Sigmoid colon (tissue), 6 donors: ENCODE measurements at regions not wholly inside any gene's neighbourhood (a gene's known extent, or its start where the extent isn't known, plus 50 kb on each side); places are given as distances from the start of the nearest gene placed in this dataset.

Experiments
- DNase-seq: peaks from one replicate; pipeline ENCODE4 v3.0.0-alpha.2; 2019
- H3K27ac ChIP-seq, 4 donors: fragments of 200-600 bp; sonication (generic); one replicate each; pipeline ENCODE4 v1.5.1; 2016 to 2019; ENCODE audit warnings: mild to moderate bottlenecking in 1 of 4
- H3K27me3 ChIP-seq, 3 donors: fragments of 200-600 bp; sonication (generic); one replicate each; pipeline ENCODE4 v1.5.1; 2019; ENCODE audit warnings: mild to moderate bottlenecking in 1 of 3
- H3K36me3 ChIP-seq, 4 donors: fragments of 200-600 bp; sonication (generic); one replicate each; pipeline ENCODE4 v1.5.1; 2016 to 2019
- H3K4me1 ChIP-seq, 4 donors: fragments of 200-600 bp; sonication (generic); one replicate each; pipeline ENCODE4 v1.5.1; 2017 to 2019
- H3K4me3 ChIP-seq, 4 donors: fragments of 200-600 bp; sonication (generic); one replicate each; pipeline ENCODE4 v1.5.1; 2017 to 2019; ENCODE audit warnings: mild to moderate bottlenecking in 2 of 4, moderate library complexity in 1 of 4
- H3K9me3 ChIP-seq, 4 donors: fragments of 200-600 bp in 3 of 4; sonication (generic) in 3 of 4; one replicate each; pipeline versions ENCODE4 v1.5.1 to v1.6.1; 2013 to 2019
- CTCF ChIP-seq, 4 experiments: fragments of 450-650 bp in 3 of 4; fragments of 200-600 bp in 1 of 4; IDR thresholded peaks; one replicate each; pipeline ENCODE4 v1.5.1; 2016 to 2019; ENCODE audit warnings: antibody characterized with exemption in 4 of 4, mild to moderate bottlenecking in 3 of 4, moderate library complexity in 2 of 4
- EP300 ChIP-seq, 4 donors: sonication (generic); formaldehyde crosslinking; IDR thresholded peaks; one replicate each; pipeline ENCODE4 v1.6.1; 2017; ENCODE audit warnings: antibody characterized with exemption in 4 of 4
- POLR2A ChIP-seq, 2 donors: fragments of 450-650 bp; IDR thresholded peaks; one replicate each; pipeline ENCODE4 v1.6.1; 2016; ENCODE audit warnings: antibody characterized with exemption in 2 of 2, mild to moderate bottlenecking in 2 of 2, moderate library complexity in 2 of 2
- POLR2AphosphoS5 ChIP-seq, 4 donors: sonication (generic); formaldehyde crosslinking; IDR thresholded peaks; one replicate each; pipeline ENCODE4 v1.6.1; 2017; ENCODE audit warnings: antibody characterized with exemption in 4 of 4
- WGBS, 2 donors: extraction: QIAGEN DNeasy Blood & Tissue Kit; methylation state at CpG; one replicate each; pipeline ENCODE4 v1.1.7; 2013; 5-methylcytosine and 5-hydroxymethylcytosine counted together
- intact Hi-C: fragments of 100-400 bp; cut with DNase I; formaldehyde crosslinking; loops from one replicate; pipeline ENCODE4 v1.15.1; 2023
- donor health status: healthy with polysubstance abuse.
- donor health status: healthy.

- Histone ChIP-seq H3K9me3 (no peaks in the 10 kb centered on the region), H3K4me3 (no peak overlapping the region), H3K27ac (no peak overlapping the region), H3K4me1 (peaks cover 0 to 17% (median 8%) of the 10 kb centered on the region in 4 donors), H3K27me3 (no peaks in the 10 kb centered on the region), H3K36me3 (no peaks in the 10 kb centered on the region)
- intact Hi-C loops: no loop called here
- no peak for DNase-seq
- 92 to 96% methylated on average over 3 of the region's 3 CpGs for WGBS, 2 donors
- TF ChIP-seq EP300 (IDR thresholded peaks at IDR 0.05) (no peak), POLR2AphosphoS5 (IDR thresholded peaks at IDR 0.05) (no peak), CTCF (IDR thresholded peaks at IDR 0.05) (no peak), POLR2A (IDR thresholded peaks at IDR 0.05) (no peak)
These were observed 584.9 kb downstream of the TNS3 start for GRCh38 chr7:46996972-46997371.

- no peak overlapping the region for H3K4me3 ChIP-seq
- 59 to 60% methylated on average over 3 of the region's 3 CpGs for WGBS, 2 donors
- no peaks in the 10 kb centered on the region for H3K9me3 ChIP-seq
- intact Hi-C loops: no loop called here
- TF ChIP-seq CTCF (IDR thresholded peaks at IDR 0.05): no peak
- peak; percentile 15 to 86 (median 74) for TF ChIP-seq POLR2AphosphoS5 (IDR thresholded peaks at IDR 0.05)
- peak in 2 of 4 donors; percentile 36 to 49 for TF ChIP-seq EP300 (IDR thresholded peaks at IDR 0.05)
- no peak for TF ChIP-seq POLR2A (IDR thresholded peaks at IDR 0.05)
- H3K36me3 ChIP-seq: no peaks in the 10 kb centered on the region
- peak; percentile 66 for DNase-seq
- peaks cover 0 to 17% (median 8%) of the 10 kb centered on the region in 4 donors for H3K4me1 ChIP-seq
- H3K27me3 ChIP-seq: no peaks in the 10 kb centered on the region
- H3K27ac ChIP-seq: peak overlapping the region in 3 of 4 donors; percentile 8 to 66 (median 41)
These were observed 588.5 kb downstream of the TNS3 start for GRCh38 chr7:46993396-46993795.

GRCh38 chr7:46990761-46991160 is 591.1 kb downstream of the TNS3 start:
- no peak for DNase-seq
- TF ChIP-seq CTCF (IDR thresholded peaks at IDR 0.05): no peak
- no peak for TF ChIP-seq POLR2AphosphoS5 (IDR thresholded peaks at IDR 0.05)
- TF ChIP-seq EP300 (IDR thresholded peaks at IDR 0.05): no peak
- TF ChIP-seq POLR2A (IDR thresholded peaks at IDR 0.05): no peak
- H3K4me3 ChIP-seq: no peak overlapping the region
- no peak overlapping the region for H3K27ac ChIP-seq
- intact Hi-C loops: no loop called here
- H3K9me3 ChIP-seq: no peaks in the 10 kb centered on the region
- no peaks in the 10 kb centered on the region for H3K36me3 ChIP-seq
- peaks cover 0 to 17% (median 8%) of the 10 kb centered on the region in 4 donors for H3K4me1 ChIP-seq
- no peaks in the 10 kb centered on the region for H3K27me3 ChIP-seq

GRCh38 chr7:46989247-46989646 is 592.7 kb downstream of the TNS3 start:
- Histone ChIP-seq H3K9me3 (no peaks in the 10 kb centered on the region), H3K36me3 (no peaks in the 10 kb centered on the region), H3K27me3 (no peaks in the 10 kb centered on the region), H3K4me3 (no peak overlapping the region), H3K4me1 (peaks cover 0 to 16% (median 8%) of the 10 kb centered on the region in 4 donors), H3K27ac (no peak overlapping the region)
- DNase-seq: no peak
- intact Hi-C loops: no loop called here
- TF ChIP-seq EP300 (IDR thresholded peaks at IDR 0.05): no peak
- no peak for TF ChIP-seq POLR2A (IDR thresholded peaks at IDR 0.05)
- no peak for TF ChIP-seq POLR2AphosphoS5 (IDR thresholded peaks at IDR 0.05)

- TF ChIP-seq POLR2A (IDR thresholded peaks at IDR 0.05) (no peak), POLR2AphosphoS5 (IDR thresholded peaks at IDR 0.05) (no peak), EP300 (IDR thresholded peaks at IDR 0.05) (no peak), CTCF (IDR thresholded peaks at IDR 0.05) (no peak)
- WGBS, 2 donors: 93 to 95% methylated on average over 8 of the region's 8 CpGs
- intact Hi-C loops: no loop called here
- DNase-seq: no peak
- Histone ChIP-seq H3K4me3 (no peak overlapping the region), H3K36me3 (no peaks in the 10 kb centered on the region), H3K4me1 (no peaks in the 10 kb centered on the region), H3K27me3 (no peaks in the 10 kb centered on the region), H3K9me3 (no peaks in the 10 kb centered on the region), H3K27ac (no peak overlapping the region)
These were observed 599.0 kb downstream of the TNS3 start for GRCh38 chr7:46982928-46983327.
